ENCODE measurements at regions not wholly inside any gene's neighbourhood (a gene's known extent, or its start where the extent isn't known, plus 50 kb on each side); places are given as distances from the start of the nearest gene placed in this dataset.
A peak's percentile ranks its signal among the peaks of the same experiment; 100 is the strongest.

GRCh38 chr2:30359644-30360167 is 87.3 kb upstream of the LCLAT1 start:
- TF ChIP-seq TAF1 (IDR thresholded peaks at IDR 0.05; ENCODE audit: low read depth) = no peak
- TF ChIP-seq USF1 (IDR thresholded peaks at IDR 0.05) = no peak
- TF ChIP-seq NFIC (IDR thresholded peaks at IDR 0.05) = no peak
- no peak for TF ChIP-seq YY1 (IDR thresholded peaks at IDR 0.05; ENCODE audit: low read depth)
- no peak for TF ChIP-seq EP300 (IDR thresholded peaks at IDR 0.05; ENCODE audit: borderline replicate concordance)
- TF ChIP-seq CREB1 (IDR thresholded peaks at IDR 0.05; ENCODE audit: low read depth) = no peak
- TF ChIP-seq TEAD4 (IDR thresholded peaks at IDR 0.05) = no peak

- TF ChIP-seq USF1 (IDR thresholded peaks at IDR 0.05) (no peak), REST (IDR thresholded peaks at IDR 0.05; ENCODE audit: low read depth) (no peak), RAD21 (IDR thresholded peaks at IDR 0.05; ENCODE audit: low read depth) (no peak), MAX (IDR thresholded peaks at IDR 0.05) (peak; percentile 65), CEBPB (IDR thresholded peaks at IDR 0.05) (no peak), NFIC (IDR thresholded peaks at IDR 0.05) (peak; percentile 4; the same call in 1 of the 2 replicates)
These were observed 85.2 kb upstream of the LCLAT1 start for GRCh38 chr2:30361751-30362394.

- TF ChIP-seq TCF12 (IDR thresholded peaks at IDR 0.05; ENCODE audit: low read depth) (0 out of 2 replicates have a peak, but pooled peaks have one; percentile 23), USF1 (IDR thresholded peaks at IDR 0.05) (peak; percentile 52), CREB1 (IDR thresholded peaks at IDR 0.05; ENCODE audit: low read depth) (no peak), MAX (IDR thresholded peaks at IDR 0.05) (0 out of 2 replicates have a peak, but pooled peaks have one; percentile 17), RAD21 (IDR thresholded peaks at IDR 0.05; ENCODE audit: low read depth) (no peak), TEAD4 (IDR thresholded peaks at IDR 0.05) (no peak; the same call in 1 of the 2 replicates), EGR1 (IDR thresholded peaks at IDR 0.05) (no peak), YY1 (IDR thresholded peaks at IDR 0.05; ENCODE audit: low read depth) (0 out of 2 replicates have a peak, but pooled peaks have one; percentile 46), TAF1 (IDR thresholded peaks at IDR 0.05; ENCODE audit: low read depth) (no peak), CEBPB (IDR thresholded peaks at IDR 0.05) (no peak), REST (IDR thresholded peaks at IDR 0.05; ENCODE audit: low read depth) (no peak), NFIC (IDR thresholded peaks at IDR 0.05) (no peak), EP300 (IDR thresholded peaks at IDR 0.05; ENCODE audit: borderline replicate concordance) (peak; percentile 59; the same call in 1 of the 2 replicates), ZBTB7A (IDR thresholded peaks at IDR 0.05; ENCODE audit: low read depth) (no peak), FOXM1 (IDR thresholded peaks at IDR 0.05; ENCODE audit: borderline replicate concordance, low read depth) (0 out of 2 replicates have a peak, but pooled peaks have one; percentile 22)
These were observed 84.5 kb upstream of the LCLAT1 start for GRCh38 chr2:30362468-30363081.

GRCh38 chr2:30363406-30363805 is 83.6 kb upstream of the LCLAT1 start:
- no peak for TF ChIP-seq TCF12 (IDR thresholded peaks at IDR 0.05; ENCODE audit: low read depth)
- TF ChIP-seq NFIC (IDR thresholded peaks at IDR 0.05) = no peak
- no peak for TF ChIP-seq TAF1 (IDR thresholded peaks at IDR 0.05; ENCODE audit: low read depth)
- TF ChIP-seq REST (IDR thresholded peaks at IDR 0.05; ENCODE audit: low read depth) = no peak
- TF ChIP-seq CREB1 (IDR thresholded peaks at IDR 0.05; ENCODE audit: low read depth) = no peak
- TF ChIP-seq RAD21 (IDR thresholded peaks at IDR 0.05; ENCODE audit: low read depth) = no peak
- TF ChIP-seq TEAD4 (IDR thresholded peaks at IDR 0.05) = no peak
- no peak for TF ChIP-seq FOXM1 (IDR thresholded peaks at IDR 0.05; ENCODE audit: borderline replicate concordance, low read depth)
- TF ChIP-seq CEBPB (IDR thresholded peaks at IDR 0.05) = no peak
- no peak for TF ChIP-seq USF1 (IDR thresholded peaks at IDR 0.05)
- no peak for TF ChIP-seq YY1 (IDR thresholded peaks at IDR 0.05; ENCODE audit: low read depth)
- no peak for TF ChIP-seq EP300 (IDR thresholded peaks at IDR 0.05; ENCODE audit: borderline replicate concordance)
